ENCODE measurements at regions not wholly inside any gene's neighbourhood (a gene's known extent, or its start where the extent isn't known, plus 50 kb on each side); places are given as distances from the start of the nearest gene placed in this dataset.

DNA sequence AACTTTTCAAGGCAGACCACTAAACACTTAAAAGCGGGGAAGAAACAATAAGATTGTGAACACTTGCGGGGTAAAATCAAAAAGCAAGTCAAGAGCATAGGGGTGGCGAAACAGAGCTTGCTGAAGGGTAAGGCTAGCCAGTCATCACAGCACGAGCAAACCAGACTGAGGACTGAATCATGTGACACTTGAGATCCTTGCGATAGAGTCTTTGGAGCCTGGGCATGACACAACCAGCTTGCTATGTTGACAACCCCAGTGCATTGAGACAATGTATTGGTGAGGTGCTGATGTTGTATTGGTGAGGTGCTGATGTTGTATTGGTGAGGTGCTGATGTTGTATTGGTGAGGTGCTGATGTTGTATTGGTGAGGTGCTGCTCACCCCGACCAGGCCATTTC is 72.3 kb downstream of the SLIT2 start:
- no peak for TF ChIP-seq CTCF (IDR thresholded peaks at IDR 0.05)
- no peak for TF ChIP-seq EZH2 (IDR thresholded peaks at IDR 0.05)
- no peak for TF ChIP-seq EZH2phosphoT487 (IDR thresholded peaks at IDR 0.05)
